ENCODE measurements at regions not wholly inside any gene's neighbourhood (a gene's known extent, or its start where the extent isn't known, plus 50 kb on each side); places are given as distances from the start of the nearest gene placed in this dataset.

- Histone ChIP-seq H3K27ac (ENCODE audit: low read depth in 1 of 2, low read length in 2 of 2) (no peak overlapping the region), H3K9me3 (ENCODE audit: control insufficient read depth, low read length) (no peaks in the 10 kb centered on the region), H3K27me3 (ENCODE audit: control insufficient read depth in 1 of 2, insufficient read depth in 2 of 2, low read length in 1 of 2) (no peaks in the 10 kb centered on the region), H3K4me3 (ENCODE audit: low read length in 2 of 2) (no peak overlapping the region), H3K36me3 (ENCODE audit: control insufficient read depth in 1 of 2, insufficient read depth in 2 of 2, low read length in 1 of 2) (no peaks in the 10 kb centered on the region), H3K4me1 (ENCODE audit: control insufficient read depth in 1 of 2, insufficient read depth in 2 of 2, low read length in 2 of 2) (no peaks in the 10 kb centered on the region)
- intact Hi-C loops (cut with DNase I): no loop called here
- DNase-seq (no peak), ATAC-seq (ENCODE audit: low FRiP score) (no peak)
- 82 to 85% methylated on average over 12 of the region's 12 CpGs for WGBS, 2 donors
Observed at GRCh38 chr2:72035518-72036172, 112.0 kb downstream of the CYP26B1 start.

GRCh38 chr2:72034353-72035095, 113.1 kb downstream of the CYP26B1 start:
- H3K27ac ChIP-seq (ENCODE audit: low read depth in 1 of 2, low read length in 2 of 2): no peak overlapping the region
- no peaks in the 10 kb centered on the region for H3K36me3 ChIP-seq (ENCODE audit: control insufficient read depth in 1 of 2, insufficient read depth in 2 of 2, low read length in 1 of 2)
- ATAC-seq (ENCODE audit: low FRiP score): no peak
- intact Hi-C loops (cut with DNase I): no loop called here
- H3K4me3 ChIP-seq (ENCODE audit: low read length in 2 of 2): no peak overlapping the region
- no peaks in the 10 kb centered on the region for H3K9me3 ChIP-seq (ENCODE audit: control insufficient read depth, low read length)
- WGBS, 2 donors: 86 to 88% methylated on average over 14 of the region's 14 CpGs
- H3K4me1 ChIP-seq (ENCODE audit: control insufficient read depth in 1 of 2, insufficient read depth in 2 of 2, low read length in 2 of 2): no peaks in the 10 kb centered on the region
- no peaks in the 10 kb centered on the region for H3K27me3 ChIP-seq (ENCODE audit: control insufficient read depth in 1 of 2, insufficient read depth in 2 of 2, low read length in 1 of 2)
- DNase-seq: peak in 1 of 2 donors; percentile 50

GRCh38 chr2:72033636-72034035, 114.0 kb downstream of the CYP26B1 start:
- ATAC-seq (ENCODE audit: low FRiP score): no peak
- Histone ChIP-seq H3K27me3 (ENCODE audit: control insufficient read depth in 1 of 2, insufficient read depth in 2 of 2, low read length in 1 of 2) (no peaks in the 10 kb centered on the region), H3K27ac (ENCODE audit: low read depth in 1 of 2, low read length in 2 of 2) (no peak overlapping the region), H3K4me3 (ENCODE audit: low read length in 2 of 2) (no peak overlapping the region), H3K9me3 (ENCODE audit: control insufficient read depth, low read length) (no peaks in the 10 kb centered on the region), H3K36me3 (ENCODE audit: control insufficient read depth in 1 of 2, insufficient read depth in 2 of 2, low read length in 1 of 2) (no peaks in the 10 kb centered on the region), H3K4me1 (ENCODE audit: control insufficient read depth in 1 of 2, insufficient read depth in 2 of 2, low read length in 2 of 2) (no peaks in the 10 kb centered on the region)
- DNase-seq: no peak
- intact Hi-C loops (cut with DNase I): no loop called here
- WGBS, 2 donors: 83 to 85% methylated on average over 8 of the region's 8 CpGs

- no peak for ATAC-seq (ENCODE audit: low FRiP score)
- intact Hi-C loops (cut with DNase I): no loop called here
- no peak for DNase-seq
- no peaks in the 10 kb centered on the region for H3K36me3 ChIP-seq (ENCODE audit: control insufficient read depth in 1 of 2, insufficient read depth in 2 of 2, low read length in 1 of 2)
- no peak overlapping the region for H3K4me3 ChIP-seq (ENCODE audit: low read length in 2 of 2)
- no peak overlapping the region for H3K27ac ChIP-seq (ENCODE audit: low read depth in 1 of 2, low read length in 2 of 2)
- no peaks in the 10 kb centered on the region for H3K4me1 ChIP-seq (ENCODE audit: control insufficient read depth in 1 of 2, insufficient read depth in 2 of 2, low read length in 2 of 2)
- H3K9me3 ChIP-seq (ENCODE audit: control insufficient read depth, low read length): no peaks in the 10 kb centered on the region
- no peaks in the 10 kb centered on the region for H3K27me3 ChIP-seq (ENCODE audit: control insufficient read depth in 1 of 2, insufficient read depth in 2 of 2, low read length in 1 of 2)
- WGBS, 2 donors: 85 to 87% methylated on average over 13 of the region's 13 CpGs
Observed at GRCh38 chr2:72032481-72033041, 115.1 kb downstream of the CYP26B1 start.

GRCh38 chr2:72031346-72032110, 116.1 kb downstream of the CYP26B1 start:
- DNase-seq: peak in 1 of 2 donors; percentile 65
- Histone ChIP-seq H3K27ac (ENCODE audit: low read depth in 1 of 2, low read length in 2 of 2) (no peak overlapping the region), H3K9me3 (ENCODE audit: control insufficient read depth, low read length) (no peaks in the 10 kb centered on the region), H3K36me3 (ENCODE audit: control insufficient read depth in 1 of 2, insufficient read depth in 2 of 2, low read length in 1 of 2) (no peaks in the 10 kb centered on the region), H3K4me1 (ENCODE audit: control insufficient read depth in 1 of 2, insufficient read depth in 2 of 2, low read length in 2 of 2) (no peaks in the 10 kb centered on the region), H3K27me3 (ENCODE audit: control insufficient read depth in 1 of 2, insufficient read depth in 2 of 2, low read length in 1 of 2) (no peaks in the 10 kb centered on the region), H3K4me3 (ENCODE audit: low read length in 2 of 2) (no peak overlapping the region)
- 72 to 76% methylated on average over 16 of the region's 16 CpGs for whole genome bisulfite sequencing, 2 donors
- intact Hi-C loops (cut with DNase I): no loop called here
- no peak for ATAC-seq (ENCODE audit: low FRiP score)

- 68 to 80% methylated on average over 5 of the region's 5 CpGs for WGBS, 2 donors
- intact Hi-C loops (cut with DNase I): no loop called here
- no peak for DNase-seq
- no peak overlapping the region for H3K4me3 ChIP-seq (ENCODE audit: low read length in 2 of 2)
- no peaks in the 10 kb centered on the region for H3K36me3 ChIP-seq (ENCODE audit: control insufficient read depth in 1 of 2, insufficient read depth in 2 of 2, low read length in 1 of 2)
- no peaks in the 10 kb centered on the region for H3K27me3 ChIP-seq (ENCODE audit: control insufficient read depth in 1 of 2, insufficient read depth in 2 of 2, low read length in 1 of 2)
- no peak overlapping the region for H3K27ac ChIP-seq (ENCODE audit: low read depth in 1 of 2, low read length in 2 of 2)
- ATAC-seq (ENCODE audit: low FRiP score): no peak
- H3K4me1 ChIP-seq (ENCODE audit: control insufficient read depth in 1 of 2, insufficient read depth in 2 of 2, low read length in 2 of 2): no peaks in the 10 kb centered on the region
- H3K9me3 ChIP-seq (ENCODE audit: control insufficient read depth, low read length): no peaks in the 10 kb centered on the region
Observed at GRCh38 chr2:72028996-72029395, 118.7 kb downstream of the CYP26B1 start.

- Histone ChIP-seq H3K36me3 (ENCODE audit: control insufficient read depth in 1 of 2, insufficient read depth in 2 of 2, low read length in 1 of 2) (no peaks in the 10 kb centered on the region), H3K9me3 (ENCODE audit: control insufficient read depth, low read length) (no peaks in the 10 kb centered on the region), H3K27ac (ENCODE audit: low read depth in 1 of 2, low read length in 2 of 2) (no peak overlapping the region), H3K4me1 (ENCODE audit: control insufficient read depth in 1 of 2, insufficient read depth in 2 of 2, low read length in 2 of 2) (no peaks in the 10 kb centered on the region), H3K27me3 (ENCODE audit: control insufficient read depth in 1 of 2, insufficient read depth in 2 of 2, low read length in 1 of 2) (no peaks in the 10 kb centered on the region), H3K4me3 (ENCODE audit: low read length in 2 of 2) (no peak overlapping the region)
- no peak for ATAC-seq (ENCODE audit: low FRiP score)
- peak in 1 of 2 donors; percentile 53 for DNase-seq
- intact Hi-C loops (cut with DNase I): no loop called here
- WGBS, 2 donors: 90 to 91% methylated on average over 12 of the region's 12 CpGs
Observed at GRCh38 chr2:72028351-72028995, 119.2 kb downstream of the CYP26B1 start.

GRCh38 chr2:72027426-72028161, 120.1 kb downstream of the CYP26B1 start:
- Histone ChIP-seq H3K27me3 (ENCODE audit: control insufficient read depth in 1 of 2, insufficient read depth in 2 of 2, low read length in 1 of 2) (no peaks in the 10 kb centered on the region), H3K4me3 (ENCODE audit: low read length in 2 of 2) (no peak overlapping the region), H3K4me1 (ENCODE audit: control insufficient read depth in 1 of 2, insufficient read depth in 2 of 2, low read length in 2 of 2) (no peaks in the 10 kb centered on the region), H3K9me3 (ENCODE audit: control insufficient read depth, low read length) (no peaks in the 10 kb centered on the region), H3K27ac (ENCODE audit: low read depth in 1 of 2, low read length in 2 of 2) (no peak overlapping the region), H3K36me3 (ENCODE audit: control insufficient read depth in 1 of 2, insufficient read depth in 2 of 2, low read length in 1 of 2) (no peaks in the 10 kb centered on the region)
- ATAC-seq (ENCODE audit: low FRiP score): no peak
- peak in 1 of 2 donors; percentile 67 for DNase-seq
- intact Hi-C loops (cut with DNase I): no loop called here
- 87% methylated on average over 13 of the region's 13 CpGs for WGBS, 2 donors
